Aorta (tissue), 5 donors: ENCODE measurements at regions not wholly inside any gene's neighbourhood (a gene's known extent, or its start where the extent isn't known, plus 50 kb on each side); places are given as distances from the start of the nearest gene placed in this dataset.

Experiments used
- ATAC-seq: fragments of 200-7000 bp; cut with Tn5 transposase; one replicate; pipeline ENCODE4 v1.9.1; 2022; ENCODE audit warnings: moderate library complexity; ENCODE audit not compliant: low FRiP score
- DNase-seq, 2 donors: peaks; one replicate each; pipeline ENCODE4 v3.0.0-alpha.2; 2020
- H3K27ac ChIP-seq, 2 donors: one replicate each; pipeline ENCODE4 v1.5.1; 2013; ENCODE audit warnings: low read length in 2 of 2, mild to moderate bottlenecking in 2 of 2, moderate library complexity in 2 of 2, control low read depth in 1 of 2, inconsistent platforms in 1 of 2, low read depth in 1 of 2
- H3K27me3 ChIP-seq, 2 donors: one replicate each; pipeline ENCODE4 v1.6.1; 2013; ENCODE audit warnings: control low read depth in 1 of 2, low read length in 1 of 2, mild to moderate bottlenecking in 1 of 2, moderate library complexity in 1 of 2; ENCODE audit not compliant: insufficient read depth in 2 of 2, control insufficient read depth in 1 of 2
- H3K36me3 ChIP-seq, 2 donors: one replicate each; pipeline ENCODE4 v1.6.1; 2013; ENCODE audit warnings: control low read depth in 1 of 2, low read length in 1 of 2, mild to moderate bottlenecking in 1 of 2; ENCODE audit not compliant: insufficient read depth in 2 of 2, control insufficient read depth in 1 of 2
- H3K4me1 ChIP-seq, 2 donors: one replicate each; pipeline ENCODE4 v1.6.1; 2013; ENCODE audit warnings: low read length in 2 of 2, control low read depth in 1 of 2, mild to moderate bottlenecking in 1 of 2, moderate library complexity in 1 of 2; ENCODE audit not compliant: insufficient read depth in 2 of 2, control insufficient read depth in 1 of 2
- H3K4me3 ChIP-seq, 2 donors: one replicate each; pipeline ENCODE4 v1.5.1; 2013; ENCODE audit warnings: low read length in 2 of 2, control low read depth in 1 of 2, mild to moderate bottlenecking in 1 of 2
- H3K9me3 ChIP-seq: one replicate; pipeline ENCODE4 v1.6.1; 2013; ENCODE audit warnings: mild to moderate bottlenecking, low read length; ENCODE audit not compliant: control insufficient read depth
- WGBS, 2 donors: extraction: QIAGEN DNeasy Blood & Tissue Kit; methylation state at CpG; one replicate each; pipeline ENCODE4 v1.1.7; 2013; 5-methylcytosine and 5-hydroxymethylcytosine counted together
- intact Hi-C, 2 donors: fragments of 100-400 bp; cut with DNase I; formaldehyde crosslinking; loops; one replicate each; pipeline versions ENCODE4 v1.14.2 to v1.15.0; 2022
- donor health status: healthy with polysubstance abuse.
- donor health status: Bipolar disorder and iron deficiency.
- donor health status: DM: no; HTN: no; CAD: no.
- donor health status: DM: no; HTN: no; CAD: no.
- donor health status: DM: yes; HTN: yes; CAD: no.

DNA sequence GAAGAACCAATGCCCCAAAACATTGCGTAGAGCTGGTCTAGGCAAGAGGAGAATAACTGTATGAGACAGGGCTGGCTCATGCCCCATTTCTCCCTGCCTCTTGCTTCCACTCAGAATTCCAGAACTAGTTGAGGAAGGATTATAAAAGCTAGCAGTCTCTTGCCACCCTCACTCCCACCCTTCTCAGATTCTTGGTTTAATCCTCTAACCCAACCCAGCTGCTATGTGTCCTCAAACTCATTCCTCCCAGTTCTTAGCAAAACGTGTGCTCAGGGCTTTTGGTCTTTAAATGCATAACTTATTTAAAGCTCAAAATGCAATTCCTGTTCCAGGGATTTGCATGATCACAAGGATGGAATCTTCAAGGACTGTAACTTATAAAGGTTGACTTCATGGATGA, 466.3 kb downstream of the COG6 start:
- Histone ChIP-seq H3K9me3 (no peaks in the 10 kb centered on the region), H3K4me3 (no peak overlapping the region), H3K4me1 (peaks cover 8 to 9% of the 10 kb centered on the region in 2 donors), H3K27me3 (no peaks in the 10 kb centered on the region), H3K36me3 (no peaks in the 10 kb centered on the region), H3K27ac (peak overlapping the region in 1 of 2 donors; percentile 25)
- intact Hi-C loops, result loop anchor here in 1 of 2 donors (5.0 kb wide), 1 partner anchor 71 kb away; no protein-coding TSS in a partner anchor
- ATAC-seq (no peak), DNase-seq (no peak)
- WGBS, 2 donors, result 51 to 55% methylated on average over 2 of the region's 2 CpGs

DNA sequence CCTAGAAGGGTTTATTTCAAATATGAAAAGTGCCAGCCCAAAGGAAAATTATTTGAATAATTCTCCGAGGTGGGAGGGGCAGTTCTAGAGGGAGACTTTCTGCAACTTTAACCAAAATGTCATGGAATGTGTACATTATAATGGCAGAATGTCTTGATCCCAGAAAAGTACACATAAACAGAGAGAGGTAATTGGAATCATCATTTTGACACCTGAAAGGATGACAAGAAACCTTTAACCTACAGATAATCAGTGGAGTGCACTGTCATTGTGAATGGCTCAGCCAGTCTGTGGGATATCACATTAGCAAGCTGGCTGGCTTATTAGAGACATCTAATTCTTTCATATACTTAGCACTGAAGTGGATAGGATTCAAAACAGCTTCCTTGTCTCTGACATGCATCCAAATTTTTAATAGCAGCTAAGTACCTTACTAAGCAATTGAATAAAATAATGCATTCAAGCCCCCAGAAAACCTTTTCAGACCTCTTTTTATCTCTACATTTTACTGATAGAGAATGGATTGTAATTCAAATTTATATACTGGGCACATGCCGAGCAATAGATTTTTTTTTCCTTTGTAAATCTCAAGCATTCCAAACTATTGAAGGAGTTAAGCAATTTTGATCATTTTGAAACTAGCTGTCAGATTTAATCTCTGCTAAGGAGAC, 468.6 kb downstream of the COG6 start:
- Histone ChIP-seq H3K9me3 (no peaks in the 10 kb centered on the region), H3K36me3 (no peaks in the 10 kb centered on the region), H3K4me3 (no peak overlapping the region), H3K27ac (no peak overlapping the region), H3K4me1 (peaks cover 8 to 9% of the 10 kb centered on the region in 2 donors), H3K27me3 (no peaks in the 10 kb centered on the region)
- DNase-seq, result no peak
- ATAC-seq, result no peak
- intact Hi-C loops, result loop anchor here in 1 of 2 donors (5.0 kb wide), 1 partner anchor 68 kb away; no protein-coding TSS in a partner anchor
- 77 to 84% methylated on average over 2 of the region's 2 CpGs for WGBS, 2 donors

DNA sequence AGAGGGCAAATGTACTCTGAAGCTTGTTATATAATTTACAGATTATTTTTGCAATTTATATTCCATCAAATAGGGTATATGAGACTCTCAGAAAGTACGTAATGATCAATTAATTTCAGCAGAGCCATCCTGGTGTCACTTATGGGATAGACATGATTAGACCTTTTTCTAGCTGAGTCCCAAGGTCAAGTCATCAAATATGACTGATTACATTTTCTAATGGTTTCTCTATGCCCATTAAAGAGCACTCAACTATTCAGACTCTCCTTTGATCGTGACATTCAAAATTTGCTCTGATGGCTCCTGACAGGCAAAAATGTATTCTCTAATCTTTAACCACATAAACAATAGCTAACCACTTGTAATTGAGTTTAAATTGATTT, 469.2 kb downstream of the COG6 start:
- Histone ChIP-seq H3K27me3 (no peaks in the 10 kb centered on the region), H3K9me3 (no peaks in the 10 kb centered on the region), H3K36me3 (no peaks in the 10 kb centered on the region), H3K27ac (no peak overlapping the region), H3K4me3 (no peak overlapping the region), H3K4me1 (peaks cover 8 to 9% of the 10 kb centered on the region in 2 donors)
- WGBS, 2 donors, result 93 to 96% methylated on average over 2 of the region's 2 CpGs
- no peak for ATAC-seq
- DNase-seq, result no peak
- intact Hi-C loops, result loop anchor here in 1 of 2 donors (5.0 kb wide), 1 partner anchor 68 kb away; no protein-coding TSS in a partner anchor

DNA sequence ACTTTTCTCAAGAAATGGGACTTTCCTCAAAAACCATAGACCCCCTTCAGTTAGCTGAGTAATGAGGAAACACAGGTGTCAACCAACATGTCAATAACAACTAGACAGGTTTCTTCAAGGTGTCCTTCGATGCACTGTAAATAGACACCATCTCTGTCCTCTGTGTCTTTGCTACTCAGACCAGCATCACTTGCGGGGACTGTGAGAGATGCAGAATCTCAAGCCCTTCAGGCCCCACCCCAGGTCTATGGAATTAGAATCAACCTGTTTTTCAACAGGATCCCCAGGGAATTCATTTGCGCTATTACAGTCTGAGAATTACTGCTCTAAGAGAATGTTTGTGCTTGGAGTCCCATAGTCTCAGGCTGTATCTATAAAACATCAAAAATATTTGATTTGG, 469.9 kb downstream of the COG6 start:
- Histone ChIP-seq H3K4me1 (peaks cover 5 to 8% of the 10 kb centered on the region in 2 donors), H3K36me3 (no peaks in the 10 kb centered on the region), H3K27ac (no peak overlapping the region), H3K27me3 (no peaks in the 10 kb centered on the region), H3K4me3 (no peak overlapping the region), H3K9me3 (no peaks in the 10 kb centered on the region)
- no peak for ATAC-seq
- no peak for DNase-seq
- WGBS, 2 donors, result 96 to 97% methylated on average over 3 of the region's 3 CpGs
- intact Hi-C loops, result no loop called here

DNA sequence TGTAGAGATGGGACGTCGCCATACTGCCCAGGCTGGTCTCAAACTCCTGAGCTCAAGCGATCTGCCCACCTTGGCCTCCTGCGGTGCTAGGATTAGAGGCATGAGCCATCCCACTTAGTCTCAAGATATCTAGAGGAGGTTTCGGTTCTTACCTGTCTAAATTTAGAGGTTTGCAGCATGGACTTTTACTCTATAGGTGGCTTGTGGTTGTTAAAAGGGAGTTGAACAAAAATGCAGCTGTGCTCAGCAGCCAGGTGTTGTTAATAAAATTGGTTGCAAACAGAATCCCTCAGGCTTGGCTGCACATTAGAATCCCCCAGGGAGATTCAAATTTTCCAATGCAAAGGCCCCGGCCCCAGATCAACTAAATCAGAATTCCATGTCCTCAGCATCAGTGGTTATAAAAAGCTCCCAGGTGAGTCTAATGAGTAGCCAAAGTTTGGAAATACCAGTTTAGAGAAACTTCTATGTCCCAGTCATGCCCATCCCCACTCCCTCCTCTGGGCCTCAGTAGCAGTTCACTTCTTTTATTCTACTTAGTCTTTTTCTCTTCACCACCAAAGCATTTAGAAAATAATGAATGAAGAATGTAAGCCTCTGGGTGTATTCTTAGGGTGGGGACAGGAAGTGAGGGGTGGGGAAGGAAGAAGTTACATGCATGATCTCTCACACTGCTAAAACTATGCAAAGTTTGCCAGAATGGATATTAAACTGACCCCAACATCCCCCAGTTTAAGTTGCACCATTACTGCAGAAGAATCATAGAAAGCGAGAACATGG, 471.0 kb downstream of the COG6 start:
- DNase-seq, result no peak
- H3K4me1 ChIP-seq, result peaks cover 3 to 5% of the 10 kb centered on the region in 2 donors
- no peaks in the 10 kb centered on the region for H3K27me3 ChIP-seq
- no peak overlapping the region for H3K27ac ChIP-seq
- ATAC-seq, result no peak
- 73 to 78% methylated on average over 7 of the region's 7 CpGs for WGBS, 2 donors
- no peak overlapping the region for H3K4me3 ChIP-seq
- H3K9me3 ChIP-seq, result no peaks in the 10 kb centered on the region
- intact Hi-C loops, result no loop called here
- no peaks in the 10 kb centered on the region for H3K36me3 ChIP-seq

DNA sequence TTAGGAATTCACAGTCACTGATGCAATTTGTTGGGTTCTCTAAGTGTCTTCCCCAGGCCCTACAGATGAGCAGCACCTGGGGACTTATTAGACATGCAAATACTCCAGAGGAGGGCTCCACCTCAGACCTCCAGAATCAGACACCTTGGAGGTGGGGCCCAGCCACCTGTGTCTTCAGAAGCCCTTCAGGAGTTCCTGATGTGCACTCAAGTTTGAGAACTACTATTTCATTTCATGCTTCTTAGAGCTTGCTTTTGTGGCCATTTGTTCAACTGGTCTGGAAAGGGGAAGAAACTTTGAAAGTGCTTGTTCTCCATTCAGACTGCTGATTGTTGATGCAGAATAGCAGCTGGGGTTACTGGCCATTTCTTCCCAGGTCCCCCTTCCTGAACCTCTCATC, 472.0 kb downstream of the COG6 start:
- H3K36me3 ChIP-seq, result no peaks in the 10 kb centered on the region
- ATAC-seq (no peak), DNase-seq (no peak)
- H3K4me3 ChIP-seq, result no peak overlapping the region
- H3K27ac ChIP-seq, result no peak overlapping the region
- no peaks in the 10 kb centered on the region for H3K9me3 ChIP-seq
- no peaks in the 10 kb centered on the region for H3K27me3 ChIP-seq
- peaks cover 0 to 4% of the 10 kb centered on the region in 2 donors for H3K4me1 ChIP-seq
- intact Hi-C loops, result no loop called here

DNA sequence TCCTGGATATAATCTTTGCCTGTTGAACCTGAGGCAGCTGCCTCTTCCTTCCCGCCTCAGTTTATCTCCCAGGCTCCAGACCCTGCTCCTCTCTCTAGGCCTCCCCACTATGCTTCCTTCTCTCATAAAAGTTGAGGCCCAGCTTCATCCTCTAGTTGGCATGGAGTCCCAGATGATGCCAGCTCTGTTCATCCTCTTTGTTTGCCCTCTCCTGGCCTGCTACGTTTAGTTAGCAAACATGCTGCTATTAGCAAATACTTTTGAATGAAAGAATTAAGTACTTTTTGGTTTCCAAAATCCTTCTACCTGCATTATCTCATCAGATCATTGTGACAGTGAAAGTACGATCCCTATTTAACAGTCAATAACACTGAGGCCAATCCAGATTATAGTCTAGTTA, 472.5 kb downstream of the COG6 start:
- H3K27ac ChIP-seq, result no peak overlapping the region
- H3K4me1 ChIP-seq, result peaks cover 0 to 5% of the 10 kb centered on the region in 2 donors
- no peak for DNase-seq
- intact Hi-C loops, result no loop called here
- no peaks in the 10 kb centered on the region for H3K27me3 ChIP-seq
- H3K9me3 ChIP-seq, result no peaks in the 10 kb centered on the region
- no peaks in the 10 kb centered on the region for H3K36me3 ChIP-seq
- H3K4me3 ChIP-seq, result no peak overlapping the region
- WGBS, 2 donors, result 93 to 96% methylated on average over 3 of the region's 3 CpGs
- ATAC-seq, result no peak

DNA sequence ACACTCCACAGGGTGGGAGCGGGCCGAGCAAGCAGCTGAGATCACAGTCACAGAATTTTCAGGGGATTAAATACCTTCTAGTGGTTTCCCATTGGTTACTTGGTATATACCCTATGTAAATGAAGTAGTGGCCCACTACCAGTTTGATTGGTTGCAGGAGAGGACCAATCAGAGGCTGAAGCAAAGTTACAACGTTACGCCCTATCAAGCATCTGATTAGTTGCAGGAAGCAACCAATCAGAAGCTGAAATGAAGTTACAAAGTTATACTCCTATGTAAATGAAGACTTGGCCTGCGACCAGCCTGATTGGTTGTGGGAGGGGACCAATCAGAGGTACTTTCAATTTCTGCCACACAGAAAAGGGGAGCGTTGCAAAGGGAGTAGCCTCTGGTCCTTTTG, 474.0 kb downstream of the COG6 start:
- H3K27ac ChIP-seq, result no peak overlapping the region
- WGBS, 2 donors, result 97% methylated on average over 6 of the region's 6 CpGs
- no peaks in the 10 kb centered on the region for H3K27me3 ChIP-seq
- no peaks in the 10 kb centered on the region for H3K36me3 ChIP-seq
- no peaks in the 10 kb centered on the region for H3K9me3 ChIP-seq
- no peak for DNase-seq
- intact Hi-C loops, result no loop called here
- no peak for ATAC-seq
- peaks cover 0 to 5% of the 10 kb centered on the region in 2 donors for H3K4me1 ChIP-seq
- no peak overlapping the region for H3K4me3 ChIP-seq
